HG02642 (cell line): ENCODE measurements at regions not wholly inside any gene's neighbourhood (a gene's known extent, or its start where the extent isn't known, plus 50 kb on each side); places are given as distances from the start of the nearest gene placed in this dataset.
A peak's percentile ranks its signal among the peaks of the same experiment; 100 is the strongest.

Source experiments
- ATAC-seq: cut with Tn5 transposase; IDR thresholded peaks from one replicate; pipeline ENCODE4 v1.9.1; 2021; ENCODE audit warnings: mild to moderate bottlenecking; ENCODE audit not compliant: unreplicated experiment, poor library complexity

DNA sequence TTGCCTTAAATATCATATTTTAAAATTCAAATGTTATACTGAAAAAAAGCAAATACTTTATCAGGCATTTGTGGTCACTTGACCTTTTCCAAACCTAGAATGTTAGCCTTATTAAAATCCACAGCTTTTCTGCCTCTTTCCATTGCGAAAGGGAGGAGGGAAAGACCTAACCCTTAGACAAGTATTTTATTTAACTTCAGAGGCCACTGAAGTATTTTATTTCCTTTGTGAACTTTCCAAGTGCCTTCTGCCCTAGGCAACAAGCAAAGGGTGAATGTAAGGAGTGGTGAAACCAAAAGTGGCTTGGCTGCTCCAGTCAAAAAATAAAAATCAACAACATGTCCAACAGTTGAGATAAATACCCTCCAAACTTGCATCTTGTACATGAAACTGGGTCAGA is 376.1 kb downstream of the EFNA5 start:
- ATAC-seq, result no peak

DNA sequence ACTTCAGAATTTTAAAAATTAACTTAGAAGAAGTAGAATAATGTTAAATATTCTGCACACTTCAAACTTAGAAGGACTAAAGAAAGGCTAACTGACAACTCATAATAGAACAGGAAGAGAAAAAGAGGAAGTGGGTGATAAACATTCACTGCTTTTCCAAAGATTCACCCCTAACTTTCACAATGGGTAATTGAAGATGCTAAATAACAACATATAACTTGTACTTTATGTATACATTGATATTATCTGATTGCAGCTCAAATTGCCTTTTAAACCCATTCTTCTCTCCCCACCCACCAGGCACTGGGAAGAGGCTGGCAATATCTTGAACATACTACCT is 376.6 kb downstream of the EFNA5 start:
- ATAC-seq, result peak; percentile 64

GRCh38 chr5:107293541-107294210 is 377.1 kb downstream of the EFNA5 start:
- peak; percentile 14 for ATAC-seq

DNA sequence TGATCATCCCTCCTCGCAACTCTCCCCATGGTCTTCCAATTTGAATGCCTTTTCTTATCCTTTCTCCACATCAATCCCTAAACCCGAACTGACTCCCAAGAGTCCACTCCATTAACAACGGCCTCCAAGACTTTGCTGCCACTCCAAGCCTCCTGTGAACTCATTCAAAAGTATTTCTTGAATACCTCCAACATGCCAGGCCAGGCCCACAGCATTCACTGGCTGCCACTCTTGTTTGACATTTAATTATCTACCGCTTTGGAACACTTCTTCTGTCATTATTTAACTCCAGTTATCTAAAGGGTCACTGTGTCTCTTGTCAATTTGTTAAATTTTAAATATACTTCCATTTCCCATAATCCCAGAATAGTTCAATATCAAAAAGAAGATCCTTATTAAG is 378.9 kb downstream of the EFNA5 start:
- no peak for ATAC-seq

DNA sequence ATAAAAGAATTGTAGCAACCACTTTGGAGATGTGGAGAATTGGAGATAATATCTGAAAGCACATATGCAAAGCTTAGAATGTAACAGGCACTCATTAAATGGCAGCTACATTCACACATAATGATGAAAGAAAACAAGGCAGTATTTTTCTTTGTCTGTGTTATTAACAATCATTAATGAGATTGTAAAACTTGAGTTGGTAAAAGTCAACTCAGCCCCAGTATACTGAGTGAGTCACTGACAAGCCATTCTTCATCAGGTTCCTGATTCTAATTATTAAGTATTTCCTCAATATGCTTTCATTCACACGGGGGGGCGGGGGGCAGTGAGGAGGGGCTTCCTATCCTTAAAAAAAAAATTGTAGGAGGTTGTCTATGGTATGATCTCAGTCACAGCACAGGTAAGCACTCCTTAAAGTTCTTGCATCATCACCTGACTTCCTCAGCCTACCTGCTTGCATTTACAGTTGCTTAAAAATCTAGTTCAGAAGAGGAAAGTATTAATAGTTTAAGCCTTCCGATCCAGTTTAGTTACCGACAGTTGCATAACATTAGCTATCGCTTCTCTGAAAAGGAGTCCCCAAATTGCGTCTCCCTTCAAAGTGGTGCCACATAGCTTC is 379.8 kb downstream of the EFNA5 start:
- ATAC-seq, result no peak

- ATAC-seq, result peak; percentile 85
Measured at GRCh38 chr5:107289030-107289714, 381.6 kb downstream of the EFNA5 start.

DNA sequence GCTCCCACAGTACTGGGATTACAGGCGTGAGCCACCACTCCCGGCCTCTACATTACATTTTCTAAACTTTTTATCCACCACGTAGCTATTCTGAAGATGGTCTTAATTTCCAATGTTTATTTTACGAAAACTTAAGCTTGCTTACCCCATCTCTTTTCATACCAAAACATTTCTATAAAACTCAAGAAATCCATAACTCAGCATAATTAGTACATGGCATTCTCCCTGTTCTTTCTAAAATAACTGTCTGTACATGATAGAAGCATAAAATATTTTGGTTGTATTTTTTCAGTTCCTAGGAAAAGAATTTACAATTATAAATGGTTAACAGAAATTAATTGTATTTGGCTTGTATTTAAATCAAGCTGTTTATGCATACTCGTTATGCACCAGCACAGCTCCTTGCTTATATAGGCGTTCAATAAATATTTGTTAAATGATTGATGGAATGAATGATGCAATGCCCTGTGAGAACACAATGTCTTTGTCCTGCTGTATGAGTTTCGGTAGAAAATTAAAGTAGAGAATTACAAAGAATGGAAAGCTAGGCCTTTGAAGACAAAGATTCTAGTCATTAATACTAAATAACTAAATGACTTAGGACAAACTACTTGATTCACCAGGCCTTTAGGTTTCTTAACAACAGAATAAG is 384.2 kb downstream of the EFNA5 start:
- no peak for ATAC-seq

DNA sequence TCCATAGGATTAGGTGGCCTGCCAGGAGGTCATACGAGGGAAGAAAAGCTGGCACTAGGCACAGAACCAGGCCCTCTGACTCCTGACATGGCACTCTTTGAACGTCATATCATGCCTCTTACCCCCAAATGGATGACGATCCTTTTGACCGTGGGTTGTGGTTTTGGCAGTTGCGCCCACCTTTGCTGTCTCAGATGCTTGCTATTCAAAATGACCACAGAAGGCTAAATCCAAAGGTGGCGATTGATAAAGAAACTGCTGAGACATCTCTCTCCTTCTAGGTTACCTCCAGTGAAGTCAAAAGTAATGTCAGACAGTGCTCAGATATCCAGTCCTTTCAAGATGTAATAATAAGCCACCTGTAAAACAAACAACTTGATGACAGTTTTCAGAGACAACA is 385.0 kb downstream of the EFNA5 start:
- peak; percentile 45 for ATAC-seq

DNA sequence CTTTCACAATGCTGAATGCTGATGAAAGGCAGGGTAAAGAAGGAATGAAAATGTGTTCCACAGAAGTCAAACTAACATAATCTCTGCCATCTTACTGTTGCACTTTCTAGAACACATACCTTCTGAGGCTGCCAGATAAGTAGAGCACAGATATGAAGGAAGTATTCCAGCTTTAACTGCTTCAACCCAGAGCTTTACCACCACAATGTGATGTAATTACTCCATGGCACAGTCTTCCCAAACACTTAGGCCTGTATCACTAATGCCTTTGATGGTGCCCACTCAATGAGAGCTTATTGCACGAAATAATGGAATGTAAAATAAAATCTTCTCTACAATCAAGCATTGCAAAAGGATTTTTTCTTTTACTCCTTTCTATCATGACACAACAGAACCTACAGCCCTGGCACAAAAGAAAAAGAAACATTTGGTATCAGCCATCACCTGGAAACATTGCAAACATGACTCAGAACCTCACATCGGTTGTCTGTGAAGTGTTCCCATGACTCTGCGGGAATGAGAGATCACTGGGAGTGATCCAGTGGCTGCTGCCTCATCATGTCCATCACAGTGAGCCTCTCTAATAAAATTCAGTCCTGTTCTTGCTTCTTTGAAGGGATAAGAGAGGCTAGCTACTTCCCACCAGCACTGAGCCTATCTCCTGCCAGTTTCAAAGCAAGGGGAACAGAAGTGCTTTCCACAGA is 385.8 kb downstream of the EFNA5 start:
- ATAC-seq, result no peak

- ATAC-seq, result no peak
Measured at GRCh38 chr5:107282061-107282460, 388.7 kb downstream of the EFNA5 start.

- ATAC-seq, result no peak
Measured at GRCh38 chr5:107278774-107279173, 392.0 kb downstream of the EFNA5 start.

- ATAC-seq, result no peak
Measured at GRCh38 chr5:107277485-107278125, 393.1 kb downstream of the EFNA5 start.

GRCh38 chr5:107275333-107275732 is 395.4 kb downstream of the EFNA5 start:
- no peak for ATAC-seq

DNA sequence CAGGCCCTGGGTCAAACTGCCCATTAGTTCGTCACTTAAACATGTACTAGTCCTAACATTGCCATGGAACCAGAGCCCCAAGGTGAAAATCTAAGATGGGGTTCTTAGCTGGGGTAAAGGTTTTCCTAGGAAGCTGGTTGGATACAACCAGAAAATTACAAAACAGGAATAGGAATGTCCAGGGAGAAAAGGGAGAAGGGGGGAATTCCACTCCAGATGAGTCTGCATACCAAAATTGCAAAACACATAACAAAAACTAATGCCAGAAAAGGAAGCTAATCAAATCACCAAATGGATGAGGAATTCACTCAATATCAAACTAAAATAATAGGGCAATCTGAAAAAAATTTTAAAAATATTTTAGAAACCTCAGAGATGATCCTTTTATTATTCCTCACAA is 396.2 kb downstream of the EFNA5 start:
- no peak for ATAC-seq

GRCh38 chr5:107272954-107273353 is 397.8 kb downstream of the EFNA5 start:
- ATAC-seq, result no peak

GRCh38 chr5:107272509-107272908 is 398.2 kb downstream of the EFNA5 start:
- no peak for ATAC-seq

GRCh38 chr5:107271682-107272350 is 398.9 kb downstream of the EFNA5 start:
- no peak for ATAC-seq

- no peak for ATAC-seq
Measured at GRCh38 chr5:107270561-107270960, 400.2 kb downstream of the EFNA5 start.

GRCh38 chr5:107269678-107270077 is 401.1 kb downstream of the EFNA5 start:
- no peak for ATAC-seq

- no peak for ATAC-seq
Measured at GRCh38 chr5:107269256-107269655, 401.5 kb downstream of the EFNA5 start.
